HEK293 (cell line): ENCODE measurements at regions not wholly inside any gene's neighbourhood (a gene's known extent, or its start where the extent isn't known, plus 50 kb on each side); places are given as distances from the start of the nearest gene placed in this dataset.

Experiments used
- REPIN1 ChIP-seq: fragments of 450-650 bp; formaldehyde crosslinking; IDR thresholded peaks from 2 replicates; pipeline ENCODE4 v1.5.1; 2017; ENCODE audit warnings: missing biosample characterization, missing genetic modification characterization, low read depth
- SP2 ChIP-seq: fragments of 450-650 bp; formaldehyde crosslinking; IDR thresholded peaks from 2 replicates; pipeline ENCODE4 v1.5.1; 2016; ENCODE audit warnings: missing biosample characterization, missing genetic modification characterization
- ZNF175 ChIP-seq: fragments of 450-650 bp; formaldehyde crosslinking; IDR thresholded peaks from 2 replicates; pipeline ENCODE4 v1.5.1; 2016; ENCODE audit warnings: missing biosample characterization, missing genetic modification characterization
- ZNF26 ChIP-seq: fragments of 450-650 bp; formaldehyde crosslinking; IDR thresholded peaks from 2 replicates; pipeline ENCODE4 v1.5.1; 2016; ENCODE audit warnings: missing biosample characterization, missing genetic modification characterization
- ZNF354C ChIP-seq: fragments of 450-650 bp; formaldehyde crosslinking; IDR thresholded peaks from 2 replicates; pipeline ENCODE4 v1.5.1; 2016; ENCODE audit warnings: missing biosample characterization, missing genetic modification characterization, low read depth, borderline replicate concordance
- TF ChIP-seq, protein P1 (sequence below): fragments of 450-650 bp; formaldehyde crosslinking; IDR thresholded peaks from 2 replicates; pipeline ENCODE4 v1.5.1; 2016; ENCODE audit warnings: missing biosample characterization, missing genetic modification characterization
- TF ChIP-seq, protein P2 (sequence below): fragments of 450-650 bp; formaldehyde crosslinking; IDR thresholded peaks from 2 replicates; pipeline ENCODE4 v1.5.1; 2017; ENCODE audit warnings: missing biosample characterization, missing genetic modification characterization

- no peak for TF ChIP-seq ZNF26 (tag by site-specific recombination)
- TF ChIP-seq, protein P1, sequence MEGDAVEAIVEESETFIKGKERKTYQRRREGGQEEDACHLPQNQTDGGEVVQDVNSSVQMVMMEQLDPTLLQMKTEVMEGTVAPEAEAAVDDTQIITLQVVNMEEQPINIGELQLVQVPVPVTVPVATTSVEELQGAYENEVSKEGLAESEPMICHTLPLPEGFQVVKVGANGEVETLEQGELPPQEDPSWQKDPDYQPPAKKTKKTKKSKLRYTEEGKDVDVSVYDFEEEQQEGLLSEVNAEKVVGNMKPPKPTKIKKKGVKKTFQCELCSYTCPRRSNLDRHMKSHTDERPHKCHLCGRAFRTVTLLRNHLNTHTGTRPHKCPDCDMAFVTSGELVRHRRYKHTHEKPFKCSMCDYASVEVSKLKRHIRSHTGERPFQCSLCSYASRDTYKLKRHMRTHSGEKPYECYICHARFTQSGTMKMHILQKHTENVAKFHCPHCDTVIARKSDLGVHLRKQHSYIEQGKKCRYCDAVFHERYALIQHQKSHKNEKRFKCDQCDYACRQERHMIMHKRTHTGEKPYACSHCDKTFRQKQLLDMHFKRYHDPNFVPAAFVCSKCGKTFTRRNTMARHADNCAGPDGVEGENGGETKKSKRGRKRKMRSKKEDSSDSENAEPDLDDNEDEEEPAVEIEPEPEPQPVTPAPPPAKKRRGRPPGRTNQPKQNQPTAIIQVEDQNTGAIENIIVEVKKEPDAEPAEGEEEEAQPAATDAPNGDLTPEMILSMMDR (tag by site-specific recombination), result 0 out of 2 replicates have a peak, but pooled peaks have one; percentile 26
- TF ChIP-seq, protein P2, sequence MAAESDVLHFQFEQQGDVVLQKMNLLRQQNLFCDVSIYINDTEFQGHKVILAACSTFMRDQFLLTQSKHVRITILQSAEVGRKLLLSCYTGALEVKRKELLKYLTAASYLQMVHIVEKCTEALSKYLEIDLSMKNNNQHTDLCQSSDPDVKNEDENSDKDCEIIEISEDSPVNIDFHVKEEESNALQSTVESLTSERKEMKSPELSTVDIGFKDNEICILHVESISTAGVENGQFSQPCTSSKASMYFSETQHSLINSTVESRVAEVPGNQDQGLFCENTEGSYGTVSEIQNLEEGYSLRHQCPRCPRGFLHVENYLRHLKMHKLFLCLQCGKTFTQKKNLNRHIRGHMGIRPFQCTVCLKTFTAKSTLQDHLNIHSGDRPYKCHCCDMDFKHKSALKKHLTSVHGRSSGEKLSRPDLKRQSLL (tag by site-specific recombination), result no peak
- no peak for TF ChIP-seq SP2 (tag by site-specific recombination)
- no peak for TF ChIP-seq REPIN1
- no peak for TF ChIP-seq ZNF354C (tag by site-specific recombination)
- no peak for TF ChIP-seq ZNF175
Measured at GRCh38 chr5:174464504-174465165, 259.7 kb upstream of the MSX2 start.
